H9 (cell line): ENCODE measurements at regions not wholly inside any gene's neighbourhood (a gene's known extent, or its start where the extent isn't known, plus 50 kb on each side); places are given as distances from the start of the nearest gene placed in this dataset.
"Not testable (repeated sequence)": the region's sequence is repeated elsewhere in the genome, so short reads cannot be mapped to it uniquely, and the experiment has no call there.

Experiments
- DNase-seq: peaks from one replicate; pipeline ENCODE4 v3.0.0-alpha.2; 2017
- H2AFZ ChIP-seq: one replicate; pipeline ENCODE4 v1.6.1; 2013; ENCODE audit warnings: mild to moderate bottlenecking, low read length, control low read depth, moderate library complexity
- H2AK5ac ChIP-seq: 2 replicates; pipeline ENCODE4 v1.6.1; 2013; ENCODE audit warnings: low read length, control low read depth, mixed read lengths; ENCODE audit not compliant: insufficient read length
- H2BK120ac ChIP-seq: one replicate; pipeline ENCODE4 v1.6.1; 2013; ENCODE audit warnings: low read depth, mild to moderate bottlenecking, low read length, control low read depth, inconsistent platforms; ENCODE audit not compliant: poor library complexity, severe bottlenecking
- H2BK12ac ChIP-seq: 2 replicates; pipeline ENCODE4 v1.6.1; 2013; ENCODE audit warnings: low read length, control low read depth, mixed read lengths, low read depth; ENCODE audit not compliant: insufficient read length
- H2BK15ac ChIP-seq: 2 replicates; pipeline ENCODE4 v1.6.1; 2013; ENCODE audit warnings: low read depth, low read length, control low read depth
- H2BK20ac ChIP-seq: one replicate; pipeline ENCODE4 v1.6.1; 2013; ENCODE audit warnings: low read depth, mild to moderate bottlenecking, low read length, control low read depth, inconsistent platforms; ENCODE audit not compliant: poor library complexity, severe bottlenecking
- H2BK5ac ChIP-seq: 2 replicates; pipeline ENCODE4 v1.6.1; 2013; ENCODE audit warnings: low read length, control low read depth, mixed read lengths; ENCODE audit not compliant: insufficient read length
- H3K14ac ChIP-seq: 2 replicates; pipeline ENCODE4 v1.6.1; 2013; ENCODE audit warnings: low read length, control low read depth; ENCODE audit not compliant: insufficient read depth
- H3K18ac ChIP-seq: 2 replicates; pipeline ENCODE4 v1.6.1; 2013; ENCODE audit warnings: low read depth, mild to moderate bottlenecking, mixed read lengths, low read length, control low read depth; ENCODE audit not compliant: insufficient read length
- H3K23ac ChIP-seq: 2 replicates; pipeline ENCODE4 v1.6.1; 2013; ENCODE audit warnings: low read length, control low read depth, mixed read lengths, low read depth; ENCODE audit not compliant: insufficient read length
- H3K23me2 ChIP-seq: 2 replicates; pipeline ENCODE4 v1.6.1; 2013; ENCODE audit warnings: low read depth, mild to moderate bottlenecking, mixed read lengths, low read length, control low read depth; ENCODE audit not compliant: insufficient read length, poor library complexity, severe bottlenecking
- H3K27ac ChIP-seq: 2 replicates; pipeline ENCODE4 v1.5.1; 2013; ENCODE audit warnings: low read length, control low read depth, mixed read lengths, low read depth; ENCODE audit not compliant: insufficient read length
- H3K27me3 ChIP-seq: 2 replicates; pipeline ENCODE4 v1.6.1; 2013; ENCODE audit warnings: low read length, control low read depth, inconsistent platforms; ENCODE audit not compliant: insufficient read depth
- H3K4ac ChIP-seq: 2 replicates; pipeline ENCODE4 v1.6.1; 2013; ENCODE audit warnings: low read depth, mild to moderate bottlenecking, control low read depth, inconsistent platforms, low read length, moderate library complexity
- H3K4me1 ChIP-seq: 2 replicates; pipeline ENCODE4 v1.6.1; 2013; ENCODE audit warnings: low read length, control low read depth, inconsistent platforms; ENCODE audit not compliant: insufficient read depth
- H3K4me2 ChIP-seq: 2 replicates; pipeline ENCODE4 v1.6.1; 2013; ENCODE audit warnings: low read length, control low read depth, mixed read lengths; ENCODE audit not compliant: insufficient read length, insufficient read depth
- H3K56ac ChIP-seq: 2 replicates; pipeline ENCODE4 v1.6.1; 2013; ENCODE audit warnings: low read depth, mild to moderate bottlenecking, mixed read lengths, low read length, control low read depth; ENCODE audit not compliant: insufficient read length
- H3K79me1 ChIP-seq: 2 replicates; pipeline ENCODE4 v1.6.1; 2013; ENCODE audit warnings: low read depth, mild to moderate bottlenecking, moderate library complexity, low read length, control low read depth, inconsistent platforms; ENCODE audit not compliant: insufficient read depth, poor library complexity, severe bottlenecking
- H3K79me2 ChIP-seq: 2 replicates; pipeline ENCODE4 v1.6.1; 2013; ENCODE audit warnings: low read length, control low read depth, inconsistent platforms; ENCODE audit not compliant: insufficient read depth
- H3K9ac ChIP-seq: 2 replicates; pipeline ENCODE4 v1.6.1; 2013; ENCODE audit warnings: low read length, control low read depth, mixed read lengths; ENCODE audit not compliant: insufficient read length; ENCODE audit errors: extremely low read depth
- H3K9me3 ChIP-seq: one replicate; pipeline ENCODE4 v1.6.1; 2013; ENCODE audit warnings: low read depth, low read length, inconsistent platforms; ENCODE audit not compliant: control insufficient read depth
- H3T11ph ChIP-seq: one replicate; pipeline ENCODE4 v1.6.1; 2013; ENCODE audit warnings: mild to moderate bottlenecking, low read length, control low read depth, inconsistent platforms
- H4K20me1 ChIP-seq: one replicate; pipeline ENCODE4 v1.6.1; 2013; ENCODE audit not compliant: control insufficient read depth, insufficient read length, insufficient read depth
- H4K5ac ChIP-seq: 2 replicates; pipeline ENCODE4 v1.6.1; 2013; ENCODE audit warnings: low read depth, mild to moderate bottlenecking, mixed read lengths, low read length, control low read depth; ENCODE audit not compliant: insufficient read length
- H4K8ac ChIP-seq: replicated peaks from 2 replicates; pipeline ENCODE4 v1.6.1; 2013; ENCODE audit warnings: low read length, control low read depth, mixed read lengths, low read depth; ENCODE audit not compliant: insufficient read length
- H4K91ac ChIP-seq: 2 replicates; pipeline ENCODE4 v1.6.1; 2013; ENCODE audit warnings: low read depth, mild to moderate bottlenecking, moderate library complexity, mixed read lengths, low read length, control low read depth; ENCODE audit not compliant: insufficient read length
- H3K27ac Mint-ChIP-seq, 3 experiments: 2 replicates in 2 of 3; 3 replicates in 1 of 3; pipeline ENCODE4 v1.8.0; 2020 to 2021; ENCODE audit warnings: mixed read lengths in 3 of 3, mild to moderate bottlenecking in 1 of 3, moderate library complexity in 1 of 3
- H3K27me3 Mint-ChIP-seq: 2 replicates; pipeline ENCODE4 v1.8.0; 2021; ENCODE audit warnings: low read depth, mild to moderate bottlenecking, moderate library complexity, mixed read lengths
- H3K36me3 Mint-ChIP-seq, 3 experiments: 2 replicates in 2 of 3; 3 replicates in 1 of 3; pipeline ENCODE4 v1.8.0; 2020 to 2021; ENCODE audit warnings: low read depth in 3 of 3, mixed read lengths in 3 of 3; ENCODE audit not compliant: insufficient read depth in 1 of 3
- H3K4me1 Mint-ChIP-seq, 2 experiments: 2 replicates each; pipeline ENCODE4 v1.8.0; 2020; ENCODE audit warnings: mixed read lengths in 2 of 2
- H3K4me3 Mint-ChIP-seq, 2 experiments: 2 replicates in 1 of 2; 3 replicates in 1 of 2; pipeline ENCODE4 v1.8.0; 2020 to 2021; ENCODE audit warnings: mild to moderate bottlenecking in 2 of 2, mixed read lengths in 2 of 2, moderate library complexity in 1 of 2
- H3K9me3 Mint-ChIP-seq, 2 experiments: 2 replicates in 1 of 2; 3 replicates in 1 of 2; pipeline ENCODE4 v1.8.0; 2020; ENCODE audit warnings: mild to moderate bottlenecking in 2 of 2, mixed read lengths in 2 of 2, moderate library complexity in 1 of 2
- WGBS: extraction: QIAGEN DNeasy Blood & Tissue Kit; methylation state at CpG from one replicate; pipeline ENCODE4 v1.1.7; 2013; ENCODE audit warnings: missing lambda C conversion rate, low lambda C conversion rate, mixed read lengths; ENCODE audit not compliant: insufficient read length; ENCODE audit errors: extremely low coverage; 5-methylcytosine and 5-hydroxymethylcytosine counted together

DNA sequence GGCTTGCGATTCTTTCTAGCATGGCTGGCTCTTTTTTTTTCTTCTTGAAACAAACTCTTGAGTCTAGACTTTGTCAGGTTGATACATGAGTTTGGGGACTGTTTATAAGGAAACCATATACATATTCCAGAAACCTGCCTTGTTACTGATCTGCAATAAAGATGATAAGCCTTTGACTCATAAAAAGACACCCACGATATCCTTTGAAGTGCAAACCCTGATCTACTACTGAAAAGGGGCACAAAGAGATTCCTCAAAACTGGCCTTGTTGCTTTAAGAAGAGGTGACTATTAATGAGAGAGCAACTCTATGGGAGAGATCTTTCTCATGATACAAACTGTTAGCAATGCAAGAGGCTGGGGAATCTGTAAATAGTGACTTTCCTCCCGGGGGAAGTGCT lies 247.1 kb downstream of the ANKRD30B start:
- not testable (repeated sequence) for H2BK5ac ChIP-seq

More for the DNA sequence above, 247.1 kb downstream of the ANKRD30B start:
- not testable (repeated sequence) for H3K23ac ChIP-seq, H3K56ac ChIP-seq, H3K79me1 ChIP-seq, H3K27me3 ChIP-seq, H3K4me1 ChIP-seq, H3K4me3 Mint-ChIP-seq, H2BK12ac ChIP-seq, H3T11ph ChIP-seq, H4K20me1 ChIP-seq, H2BK15ac ChIP-seq, H4K91ac ChIP-seq, H3K27ac ChIP-seq, H3K14ac ChIP-seq, H4K5ac ChIP-seq, DNase-seq, H3K4me2 ChIP-seq, H3K79me2 ChIP-seq, H2BK20ac ChIP-seq, H3K4me1 Mint-ChIP-seq, H3K27me3 Mint-ChIP-seq, H2BK120ac ChIP-seq, H2AK5ac ChIP-seq, H3K27ac Mint-ChIP-seq, H4K8ac ChIP-seq, H3K4ac ChIP-seq, H3K9ac ChIP-seq, H2AFZ ChIP-seq, H3K18ac ChIP-seq, H3K23me2 ChIP-seq
- peaks cover 0 to 11% (median 9%) of the 10 kb centered on the region in 3 experiments; a peak in 5 of 7 replicates for H3K36me3 Mint-ChIP-seq
- peaks cover 66 to 81% of the 10 kb centered on the region in 2 experiments for H3K9me3 Mint-ChIP-seq
- WGBS, result no CpG with 5 or more reads among the region's 3 CpGs
- peaks cover 53% of the 10 kb centered on the region for H3K9me3 ChIP-seq
